H1 (cell line): ENCODE measurements at regions not wholly inside any gene's neighbourhood (a gene's known extent, or its start where the extent isn't known, plus 50 kb on each side); places are given as distances from the start of the nearest gene placed in this dataset.

Experiments used
- BCL11A ChIP-seq, 2 experiments: IDR thresholded peaks; one replicate each; pipeline ENCODE4 v1.6.1; 2011; ENCODE audit warnings: low read depth in 2 of 2, low read length in 2 of 2, mild to moderate bottlenecking in 2 of 2
- CTBP2 ChIP-seq: IDR thresholded peaks from 2 replicates; pipeline ENCODE4 v1.7.0; 2011; ENCODE audit warnings: borderline replicate concordance, mild to moderate bottlenecking, moderate library complexity, mixed read lengths, low read length; ENCODE audit not compliant: insufficient read depth, insufficient read length
- JUND ChIP-seq: IDR thresholded peaks from 2 replicates; pipeline ENCODE4 v1.6.1; 2011; ENCODE audit warnings: mild to moderate bottlenecking, improper control_type of control experiment, low read length
- NANOG ChIP-seq: IDR thresholded peaks from 2 replicates; pipeline ENCODE4 v1.6.1; 2011; ENCODE audit warnings: low read length, low read depth, mild to moderate bottlenecking, inconsistent platforms; ENCODE audit not compliant: insufficient read depth, poor library complexity, severe bottlenecking

DNA sequence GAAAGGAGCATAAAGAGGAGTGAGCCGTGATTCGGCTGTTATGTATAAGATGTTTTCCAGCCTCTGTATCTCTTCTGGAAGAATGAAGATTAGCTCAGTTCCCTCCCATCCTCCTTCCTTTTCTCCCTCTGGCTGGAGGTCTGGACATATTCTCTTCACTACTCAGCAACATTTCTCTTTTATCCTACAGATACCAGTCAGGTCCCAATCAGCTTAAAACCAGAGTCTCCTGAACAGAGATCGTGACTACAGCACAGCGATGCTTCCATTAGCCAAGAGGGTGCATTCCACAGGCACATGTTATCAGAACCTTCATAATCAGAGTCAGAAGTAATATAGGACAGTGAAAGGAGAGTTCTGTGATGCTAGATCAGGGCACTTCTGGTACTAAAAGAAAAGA is 133.9 kb upstream of the SOX4 start (continued):
- no peak for TF ChIP-seq CTBP2
- TF ChIP-seq NANOG = no peak
- TF ChIP-seq JUND = no peak
- no peak for TF ChIP-seq BCL11A (IDR thresholded peaks at IDR 0.05; ENCODE audit: low read depth in 2 of 2, low read length in 2 of 2)
- TF ChIP-seq, all 59 proteins: peak for 0
